GM18909 (cell line): ENCODE measurements at regions not wholly inside any gene's neighbourhood (a gene's known extent, or its start where the extent isn't known, plus 50 kb on each side); places are given as distances from the start of the nearest gene placed in this dataset.
"Not testable (repeated sequence)": the region's sequence is repeated elsewhere in the genome, so short reads cannot be mapped to it uniquely, and the experiment has no call there.

Experiments
- ATAC-seq: cut with Tn5 transposase; IDR thresholded peaks from one replicate; pipeline ENCODE4 v1.9.1; 2021; ENCODE audit warnings: mild to moderate bottlenecking; ENCODE audit not compliant: unreplicated experiment, poor library complexity

GRCh38 chr5:60519372-60519771, 180.6 kb downstream of the DEPDC1B start:
- ATAC-seq = no peak

GRCh38 chr5:60517850-60518249, 182.1 kb downstream of the DEPDC1B start:
- no peak for ATAC-seq

GRCh38 chr5:60517094-60517694, 182.8 kb downstream of the DEPDC1B start:
- ATAC-seq = no peak

- ATAC-seq = no peak
These were observed 183.3 kb downstream of the DEPDC1B start for GRCh38 chr5:60516688-60517087.

GRCh38 chr5:60514152-60514551, 185.8 kb downstream of the DEPDC1B start:
- no peak for ATAC-seq

- no peak for ATAC-seq
These were observed 187.8 kb downstream of the DEPDC1B start for GRCh38 chr5:60512117-60512516.

- no peak for ATAC-seq
These were observed 189.3 kb downstream of the DEPDC1B start for GRCh38 chr5:60510663-60511062.

- ATAC-seq = no peak
These were observed 189.9 kb downstream of the DEPDC1B start for GRCh38 chr5:60510049-60510448.

GRCh38 chr5:60509519-60509918, 190.4 kb downstream of the DEPDC1B start:
- ATAC-seq = no peak

- no peak for ATAC-seq
These were observed 192.3 kb downstream of the DEPDC1B start for GRCh38 chr5:60507687-60508086.

- ATAC-seq = no peak
These were observed 194.4 kb downstream of the DEPDC1B start for GRCh38 chr5:60505373-60506171.

GRCh38 chr5:60504342-60504741, 195.6 kb downstream of the DEPDC1B start:
- peak; percentile 82 for ATAC-seq

GRCh38 chr5:60503771-60504170, 196.2 kb downstream of the DEPDC1B start:
- ATAC-seq = peak; percentile 79

GRCh38 chr5:60497706-60498500, 202.1 kb downstream of the DEPDC1B start:
- no peak for ATAC-seq

- no peak for ATAC-seq
These were observed 204.1 kb downstream of the DEPDC1B start for GRCh38 chr5:60495644-60496520.

- peak; percentile 82 for ATAC-seq
These were observed 205.3 kb downstream of the DEPDC1B start for GRCh38 chr5:60494635-60495034.

GRCh38 chr5:60494144-60494543, 205.8 kb downstream of the DEPDC1B start:
- no peak for ATAC-seq

- no peak for ATAC-seq
These were observed 206.6 kb downstream of the DEPDC1B start for GRCh38 chr5:60493372-60493771.

GRCh38 chr5:60492958-60493357, 207.0 kb downstream of the DEPDC1B start:
- no peak for ATAC-seq

GRCh38 chr5:60492358-60492757, 207.6 kb downstream of the DEPDC1B start:
- ATAC-seq = not testable (repeated sequence)
